ENCODE measurements at regions not wholly inside any gene's neighbourhood (a gene's known extent, or its start where the extent isn't known, plus 50 kb on each side); places are given as distances from the start of the nearest gene placed in this dataset.

- H3K27me3 ChIP-seq (ENCODE audit: control insufficient read depth in 4 of 4, insufficient read depth in 4 of 4, low read length in 3 of 4), result no peaks in the 10 kb centered on the region
- no peaks in the 10 kb centered on the region for H3K36me3 ChIP-seq (ENCODE audit: control insufficient read depth in 4 of 4, insufficient read depth in 3 of 4, low read depth in 1 of 4, low read length in 3 of 4)
- no peak overlapping the region for H3K4me3 ChIP-seq (ENCODE audit: low read depth in 1 of 3, low read length in 3 of 3)
- TF ChIP-seq HNF4G (IDR thresholded peaks at IDR 0.05) (no peak), REST (IDR thresholded peaks at IDR 0.05) (no peak), JUND (IDR thresholded peaks at IDR 0.05) (no peak), SP1 (IDR thresholded peaks at IDR 0.05) (no peak), FOXA1 (IDR thresholded peaks at IDR 0.05) (no peak), YY1 (IDR thresholded peaks at IDR 0.05) (no peak), HNF4A (conservative IDR thresholded peaks at IDR 0.05) (no peak), FOXA2 (IDR thresholded peaks at IDR 0.05) (no peak), RXRA (IDR thresholded peaks at IDR 0.05) (no peak)
- TF ChIP-seq, protein P1, sequence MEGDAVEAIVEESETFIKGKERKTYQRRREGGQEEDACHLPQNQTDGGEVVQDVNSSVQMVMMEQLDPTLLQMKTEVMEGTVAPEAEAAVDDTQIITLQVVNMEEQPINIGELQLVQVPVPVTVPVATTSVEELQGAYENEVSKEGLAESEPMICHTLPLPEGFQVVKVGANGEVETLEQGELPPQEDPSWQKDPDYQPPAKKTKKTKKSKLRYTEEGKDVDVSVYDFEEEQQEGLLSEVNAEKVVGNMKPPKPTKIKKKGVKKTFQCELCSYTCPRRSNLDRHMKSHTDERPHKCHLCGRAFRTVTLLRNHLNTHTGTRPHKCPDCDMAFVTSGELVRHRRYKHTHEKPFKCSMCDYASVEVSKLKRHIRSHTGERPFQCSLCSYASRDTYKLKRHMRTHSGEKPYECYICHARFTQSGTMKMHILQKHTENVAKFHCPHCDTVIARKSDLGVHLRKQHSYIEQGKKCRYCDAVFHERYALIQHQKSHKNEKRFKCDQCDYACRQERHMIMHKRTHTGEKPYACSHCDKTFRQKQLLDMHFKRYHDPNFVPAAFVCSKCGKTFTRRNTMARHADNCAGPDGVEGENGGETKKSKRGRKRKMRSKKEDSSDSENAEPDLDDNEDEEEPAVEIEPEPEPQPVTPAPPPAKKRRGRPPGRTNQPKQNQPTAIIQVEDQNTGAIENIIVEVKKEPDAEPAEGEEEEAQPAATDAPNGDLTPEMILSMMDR (IDR thresholded peaks at IDR 0.05; ENCODE audit: low read depth, low read length, missing input control), result no peak
- no peak overlapping the region for H3K9ac ChIP-seq (ENCODE audit: low read depth in 1 of 2, low read length in 2 of 2)
- H3K4me1 ChIP-seq (ENCODE audit: control insufficient read depth in 4 of 4, insufficient read depth in 4 of 4, low read length in 3 of 4), result no peaks in the 10 kb centered on the region
- H3K9me3 ChIP-seq (ENCODE audit: control insufficient read depth in 4 of 4, low read length in 3 of 4), result no peaks in the 10 kb centered on the region
- no peak overlapping the region for H3K27ac ChIP-seq (ENCODE audit: low read depth in 1 of 2, low read length in 2 of 2)
- WGBS, result 91% methylated on average over 1 of the region's 1 CpG
- DNase-seq (ENCODE audit: low spot score), result no peak
Measured at GRCh38 chr4:86481440-86481839, 112.7 kb upstream of the PTPN13 start.

DNA sequence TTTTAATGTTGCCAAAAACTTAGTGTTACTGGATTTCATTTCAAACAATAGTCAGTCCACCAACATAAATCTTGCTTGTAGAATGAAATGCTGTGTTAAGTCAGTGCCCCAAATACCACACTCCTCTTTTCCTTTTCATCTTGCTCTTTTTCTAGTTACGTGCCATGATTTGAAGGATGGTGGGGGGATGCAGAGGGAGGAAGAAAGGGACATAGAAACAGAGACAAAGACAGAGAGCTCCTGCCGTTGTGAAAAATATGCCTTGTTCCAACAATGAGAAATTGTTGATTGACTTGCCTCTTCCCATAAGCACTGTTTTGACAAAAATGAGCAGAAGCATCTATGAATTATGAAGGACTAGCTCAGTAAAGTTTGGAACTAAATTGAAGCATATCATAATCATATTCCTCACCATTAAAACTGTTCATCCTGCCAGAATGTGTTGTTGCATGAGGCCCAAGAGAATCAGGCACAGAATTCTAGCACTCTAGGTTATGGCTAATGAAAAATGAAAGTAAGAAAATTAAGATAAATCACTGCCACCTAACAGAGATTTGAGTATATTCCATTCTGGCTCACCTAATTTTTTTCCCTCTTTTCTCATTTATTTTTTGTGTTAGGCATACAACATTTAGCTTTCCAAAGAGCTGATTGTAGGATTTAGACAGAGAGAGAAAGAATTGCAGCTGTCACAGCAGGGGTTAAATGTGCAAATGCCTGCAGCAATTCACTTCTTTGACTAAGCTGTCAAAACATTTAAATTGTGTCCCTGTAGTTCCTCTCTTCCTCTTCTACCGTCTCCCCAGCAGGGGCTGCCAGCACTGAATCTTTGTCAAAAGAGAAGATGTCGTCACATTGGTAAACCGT, 111.6 kb upstream of the PTPN13 start:
- H3K36me3 ChIP-seq (ENCODE audit: control insufficient read depth in 4 of 4, insufficient read depth in 3 of 4, low read depth in 1 of 4, low read length in 3 of 4), result no peaks in the 10 kb centered on the region
- H3K27ac ChIP-seq (ENCODE audit: low read depth in 1 of 2, low read length in 2 of 2), result no peak overlapping the region
- WGBS, result 46% methylated on average over 5 of the region's 5 CpGs
- H3K4me1 ChIP-seq (ENCODE audit: control insufficient read depth in 4 of 4, insufficient read depth in 4 of 4, low read length in 3 of 4), result no peaks in the 10 kb centered on the region
- no peak for DNase-seq (ENCODE audit: low spot score)
- no peaks in the 10 kb centered on the region for H3K27me3 ChIP-seq (ENCODE audit: control insufficient read depth in 4 of 4, insufficient read depth in 4 of 4, low read length in 3 of 4)
- H3K4me3 ChIP-seq (ENCODE audit: low read depth in 1 of 3, low read length in 3 of 3), result no peak overlapping the region
- H3K9me3 ChIP-seq (ENCODE audit: control insufficient read depth in 4 of 4, low read length in 3 of 4), result no peaks in the 10 kb centered on the region
- no peak overlapping the region for H3K9ac ChIP-seq (ENCODE audit: low read depth in 1 of 2, low read length in 2 of 2)
- TF ChIP-seq FOXA1 (IDR thresholded peaks at IDR 0.05), result no peak
- no peak for TF ChIP-seq HNF4G (IDR thresholded peaks at IDR 0.05)
- TF ChIP-seq, protein P1 (IDR thresholded peaks at IDR 0.05; ENCODE audit: low read depth, low read length, missing input control), result no peak
- TF ChIP-seq GABPA (IDR thresholded peaks at IDR 0.05 in 1 of 2, conservative IDR thresholded peaks at IDR 0.05 in 1 of 2), result no peak
- no peak for TF ChIP-seq TAF1 (conservative IDR thresholded peaks at IDR 0.05)
- TF ChIP-seq, protein P2, sequence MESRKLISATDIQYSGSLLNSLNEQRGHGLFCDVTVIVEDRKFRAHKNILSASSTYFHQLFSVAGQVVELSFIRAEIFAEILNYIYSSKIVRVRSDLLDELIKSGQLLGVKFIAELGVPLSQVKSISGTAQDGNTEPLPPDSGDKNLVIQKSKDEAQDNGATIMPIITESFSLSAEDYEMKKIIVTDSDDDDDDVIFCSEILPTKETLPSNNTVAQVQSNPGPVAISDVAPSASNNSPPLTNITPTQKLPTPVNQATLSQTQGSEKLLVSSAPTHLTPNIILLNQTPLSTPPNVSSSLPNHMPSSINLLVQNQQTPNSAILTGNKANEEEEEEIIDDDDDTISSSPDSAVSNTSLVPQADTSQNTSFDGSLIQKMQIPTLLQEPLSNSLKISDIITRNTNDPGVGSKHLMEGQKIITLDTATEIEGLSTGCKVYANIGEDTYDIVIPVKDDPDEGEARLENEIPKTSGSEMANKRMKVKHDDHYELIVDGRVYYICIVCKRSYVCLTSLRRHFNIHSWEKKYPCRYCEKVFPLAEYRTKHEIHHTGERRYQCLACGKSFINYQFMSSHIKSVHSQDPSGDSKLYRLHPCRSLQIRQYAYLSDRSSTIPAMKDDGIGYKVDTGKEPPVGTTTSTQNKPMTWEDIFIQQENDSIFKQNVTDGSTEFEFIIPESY (IDR thresholded peaks at IDR 0.05), result no peak
- TF ChIP-seq REST (IDR thresholded peaks at IDR 0.05), result no peak
- no peak for TF ChIP-seq RAD21 (IDR thresholded peaks at IDR 0.05)
- TF ChIP-seq EGR1 (IDR thresholded peaks at IDR 0.05; ENCODE audit: low read depth in 2 of 2), result no peak
- no peak for TF ChIP-seq SP1 (IDR thresholded peaks at IDR 0.05)
- TF ChIP-seq JUND (IDR thresholded peaks at IDR 0.05), result no peak
- no peak for TF ChIP-seq YY1 (IDR thresholded peaks at IDR 0.05)
- TF ChIP-seq, protein P3, sequence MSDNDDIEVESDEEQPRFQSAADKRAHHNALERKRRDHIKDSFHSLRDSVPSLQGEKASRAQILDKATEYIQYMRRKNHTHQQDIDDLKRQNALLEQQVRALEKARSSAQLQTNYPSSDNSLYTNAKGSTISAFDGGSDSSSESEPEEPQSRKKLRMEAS (IDR thresholded peaks at IDR 0.05), result no peak
- no peak for TF ChIP-seq RXRA (IDR thresholded peaks at IDR 0.05)
